ENCODE measurements at regions not wholly inside any gene's neighbourhood (a gene's known extent, or its start where the extent isn't known, plus 50 kb on each side); places are given as distances from the start of the nearest gene placed in this dataset.

DNA sequence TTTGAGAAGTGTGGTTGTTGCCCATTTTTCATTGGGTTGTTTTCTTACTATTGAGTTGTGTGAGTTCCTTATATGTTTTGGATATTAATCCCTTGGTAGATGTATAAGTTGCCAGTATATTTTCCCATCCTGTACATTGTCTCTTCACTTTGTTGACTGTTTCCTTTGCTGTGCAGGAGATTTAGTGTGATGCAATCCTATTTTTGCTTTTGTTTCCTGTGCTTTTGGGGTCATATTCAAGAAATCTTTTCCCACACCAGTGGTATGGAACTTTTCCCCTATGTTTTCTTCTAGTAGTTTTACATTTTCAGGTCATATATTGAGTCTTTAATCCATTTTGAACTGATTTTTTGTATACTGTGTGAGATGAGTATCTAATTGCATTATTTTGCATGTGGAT is 92.8 kb downstream of the PTHLH start:
- TF ChIP-seq CEBPB (IDR thresholded peaks at IDR 0.05; ENCODE audit: borderline replicate concordance, low read depth, low read length) = peak; percentile 6; the same call in 1 of the 2 replicates
- TF ChIP-seq WIZ (CRISPR knock-in tag; IDR thresholded peaks at IDR 0.05) = no peak
- no peak for TF ChIP-seq ETV6 (CRISPR knock-in tag; conservative IDR thresholded peaks at IDR 0.05)
- TF ChIP-seq ZNF773 (CRISPR knock-in tag; IDR thresholded peaks at IDR 0.05; ENCODE audit: borderline replicate concordance) = no peak
- TF ChIP-seq ZNF720 (CRISPR knock-in tag; IDR thresholded peaks at IDR 0.05) = no peak
- TF ChIP-seq, protein P1, sequence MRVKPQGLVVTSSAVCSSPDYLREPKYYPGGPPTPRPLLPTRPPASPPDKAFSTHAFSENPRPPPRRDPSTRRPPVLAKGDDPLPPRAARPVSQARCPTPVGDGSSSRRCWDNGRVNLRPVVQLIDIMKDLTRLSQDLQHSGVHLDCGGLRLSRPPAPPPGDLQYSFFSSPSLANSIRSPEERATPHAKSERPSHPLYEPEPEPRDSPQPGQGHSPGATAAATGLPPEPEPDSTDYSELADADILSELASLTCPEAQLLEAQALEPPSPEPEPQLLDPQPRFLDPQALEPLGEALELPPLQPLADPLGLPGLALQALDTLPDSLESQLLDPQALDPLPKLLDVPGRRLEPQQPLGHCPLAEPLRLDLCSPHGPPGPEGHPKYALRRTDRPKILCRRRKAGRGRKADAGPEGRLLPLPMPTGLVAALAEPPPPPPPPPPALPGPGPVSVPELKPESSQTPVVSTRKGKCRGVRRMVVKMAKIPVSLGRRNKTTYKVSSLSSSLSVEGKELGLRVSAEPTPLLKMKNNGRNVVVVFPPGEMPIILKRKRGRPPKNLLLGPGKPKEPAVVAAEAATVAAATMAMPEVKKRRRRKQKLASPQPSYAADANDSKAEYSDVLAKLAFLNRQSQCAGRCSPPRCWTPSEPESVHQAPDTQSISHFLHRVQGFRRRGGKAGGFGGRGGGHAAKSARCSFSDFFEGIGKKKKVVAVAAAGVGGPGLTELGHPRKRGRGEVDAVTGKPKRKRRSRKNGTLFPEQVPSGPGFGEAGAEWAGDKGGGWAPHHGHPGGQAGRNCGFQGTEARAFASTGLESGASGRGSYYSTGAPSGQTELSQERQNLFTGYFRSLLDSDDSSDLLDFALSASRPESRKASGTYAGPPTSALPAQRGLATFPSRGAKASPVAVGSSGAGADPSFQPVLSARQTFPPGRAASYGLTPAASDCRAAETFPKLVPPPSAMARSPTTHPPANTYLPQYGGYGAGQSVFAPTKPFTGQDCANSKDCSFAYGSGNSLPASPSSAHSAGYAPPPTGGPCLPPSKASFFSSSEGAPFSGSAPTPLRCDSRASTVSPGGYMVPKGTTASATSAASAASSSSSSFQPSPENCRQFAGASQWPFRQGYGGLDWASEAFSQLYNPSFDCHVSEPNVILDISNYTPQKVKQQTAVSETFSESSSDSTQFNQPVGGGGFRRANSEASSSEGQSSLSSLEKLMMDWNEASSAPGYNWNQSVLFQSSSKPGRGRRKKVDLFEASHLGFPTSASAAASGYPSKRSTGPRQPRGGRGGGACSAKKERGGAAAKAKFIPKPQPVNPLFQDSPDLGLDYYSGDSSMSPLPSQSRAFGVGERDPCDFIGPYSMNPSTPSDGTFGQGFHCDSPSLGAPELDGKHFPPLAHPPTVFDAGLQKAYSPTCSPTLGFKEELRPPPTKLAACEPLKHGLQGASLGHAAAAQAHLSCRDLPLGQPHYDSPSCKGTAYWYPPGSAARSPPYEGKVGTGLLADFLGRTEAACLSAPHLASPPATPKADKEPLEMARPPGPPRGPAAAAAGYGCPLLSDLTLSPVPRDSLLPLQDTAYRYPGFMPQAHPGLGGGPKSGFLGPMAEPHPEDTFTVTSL (CRISPR knock-in tag; IDR thresholded peaks at IDR 0.05; ENCODE audit: borderline replicate concordance) = no peak
- TF ChIP-seq HNRNPK (IDR thresholded peaks at IDR 0.05; ENCODE audit: low read depth, low read length, poor library complexity, severe bottlenecking) = no peak
- ATAC-seq = no peak
- Histone ChIP-seq H3K79me2 (ENCODE audit: insufficient read depth, low read length) (no peaks in the 10 kb centered on the region), H3K4me1 (ENCODE audit: insufficient read depth, low read length) (no peaks in the 10 kb centered on the region), H2AFZ (ENCODE audit: low read length) (no peak overlapping the region), H3K4me3 (replicated peaks in 1 of 3; ENCODE audit: insufficient read depth in 1 of 3, low read depth in 2 of 3, low read length in 3 of 3) (no peak overlapping the region), H3K4me2 (ENCODE audit: low read depth, low read length) (no peak overlapping the region), H4K20me1 (ENCODE audit: insufficient read depth, low read length) (no peaks in the 10 kb centered on the region), H3K27ac (ENCODE audit: extremely low read length, insufficient read depth, low read length) (no peak overlapping the region), H3K9me3 (ENCODE audit: low read length) (no peaks in the 10 kb centered on the region), H3K36me3 (replicated peaks in 1 of 2; ENCODE audit: control insufficient read depth in 1 of 2, insufficient read depth in 2 of 2, low read length in 2 of 2) (no peaks in the 10 kb centered on the region), H3K9ac (ENCODE audit: insufficient read depth, low read depth, low read length) (no peak overlapping the region), H3K27me3 (ENCODE audit: control insufficient read depth in 1 of 2, insufficient read depth in 2 of 2, low read length in 2 of 2) (no peaks in the 10 kb centered on the region)
- in situ Hi-C loops (cut with HindIII; ENCODE audit: extremely low pct_ligation_motif_present, low pct_unique_long_range_greater_than_20kb) (no loop called here), intact Hi-C loops (cut with micrococcal nuclease; ENCODE audit: unreplicated experiment) (no loop called here)
- BruUV-seq (replicated peaks) = no TSS peak
- CTCF ChIA-PET (ENCODE audit: low intra/inter-chr PET ratio, low total read pairs) = no interaction called here
- no peak for DNase-seq (ENCODE audit: low spot score)
- POLR2A ChIA-PET = no interaction called here
- FAIRE-seq = no peak

Measured in HepG2 (cell line).